ENCODE measurements at regions not wholly inside any gene's neighbourhood (a gene's known extent, or its start where the extent isn't known, plus 50 kb on each side); places are given as distances from the start of the nearest gene placed in this dataset.
"Not testable (repeated sequence)": the region's sequence is repeated elsewhere in the genome, so short reads cannot be mapped to it uniquely, and the experiment has no call there.

- TF ChIP-seq CTCF (IDR thresholded peaks at IDR 0.05; ENCODE audit: borderline replicate concordance, extremely low read depth, low read length, poor library complexity, severe bottlenecking); EZH2 (IDR thresholded peaks at IDR 0.05; ENCODE audit: borderline replicate concordance, low read depth, low read length, severe bottlenecking): not testable (repeated sequence)
Measured at GRCh38 chr6:68181027-68181426, 454.1 kb upstream of the ADGRB3 start.
